DND-41 (cell line): ENCODE measurements at regions not wholly inside any gene's neighbourhood (a gene's known extent, or its start where the extent isn't known, plus 50 kb on each side); places are given as distances from the start of the nearest gene placed in this dataset.

ENCODE experiments used
- ATAC-seq: fragments of 200-7000 bp; cut with Tn5 transposase; 3 replicates; pipeline ENCODE4 v1.9.1; 2021; ENCODE audit warnings: low read depth; ENCODE audit not compliant: insufficient read depth
- DNase-seq: peaks from one replicate; pipeline ENCODE4 v3.0.0-alpha.2; 2020
- H2AFZ ChIP-seq: 2 replicates; pipeline ENCODE4 v1.6.0; 2012; ENCODE audit warnings: low read depth, low read length
- H3K27ac ChIP-seq: 2 replicates; pipeline ENCODE4 v1.5.1; 2012; ENCODE audit warnings: low read length, inconsistent platforms
- H3K27me3 ChIP-seq: fragments of 200-600 bp; sonication (generic); 2 replicates; pipeline ENCODE4 v1.6.0; 2012; ENCODE audit warnings: low read length, mild to moderate bottlenecking, inconsistent platforms; ENCODE audit not compliant: insufficient read depth, poor library complexity
- H3K36me3 ChIP-seq: 2 replicates; pipeline ENCODE4 v1.5.1; 2012; ENCODE audit warnings: low read length, inconsistent platforms; ENCODE audit not compliant: insufficient read depth
- H3K4me1 ChIP-seq: 2 replicates; pipeline ENCODE4 v1.5.1; 2012; ENCODE audit warnings: mild to moderate bottlenecking, low read length; ENCODE audit not compliant: insufficient read depth
- H3K4me2 ChIP-seq: 2 replicates; pipeline ENCODE4 v1.6.0; 2012; ENCODE audit warnings: mild to moderate bottlenecking, moderate library complexity, low read length, inconsistent platforms; ENCODE audit not compliant: insufficient read depth
- H3K4me3 ChIP-seq, 2 experiments: fragments of 200-600 bp in 1 of 2; shearing (Covaris generic) in 1 of 2; 2 replicates each; pipeline ENCODE4 v1.5.1; 2012 to 2016; ENCODE audit warnings: inconsistent platforms in 2 of 2, low read length in 2 of 2, mild to moderate bottlenecking in 2 of 2, low read depth in 1 of 2, moderate library complexity in 1 of 2
- H3K79me2 ChIP-seq: 2 replicates; pipeline ENCODE4 v1.6.0; 2012; ENCODE audit warnings: low read length, inconsistent platforms; ENCODE audit not compliant: insufficient read depth
- H3K9ac ChIP-seq: 2 replicates; pipeline ENCODE4 v1.6.0; 2012; ENCODE audit warnings: low read depth, mild to moderate bottlenecking, inconsistent platforms, low read length, moderate library complexity
- H3K9me3 ChIP-seq: 2 replicates; pipeline ENCODE4 v1.5.1; 2012; ENCODE audit warnings: low read length, moderate library complexity, mild to moderate bottlenecking, inconsistent platforms; ENCODE audit not compliant: insufficient read depth, severe bottlenecking
- H4K20me1 ChIP-seq: 2 replicates; pipeline ENCODE4 v1.6.0; 2012; ENCODE audit warnings: low read length; ENCODE audit not compliant: insufficient read depth
- EZH2 ChIP-seq: IDR thresholded peaks from 3 replicates; pipeline ENCODE4 v1.6.1; 2012; ENCODE audit warnings: borderline replicate concordance, low read depth, mild to moderate bottlenecking, moderate library complexity, low read length, inconsistent platforms; ENCODE audit not compliant: severe bottlenecking
- TF ChIP-seq, protein P1 (sequence below): IDR thresholded peaks from 2 replicates; pipeline ENCODE4 v1.5.1; 2012; ENCODE audit warnings: borderline replicate concordance, low read length, moderate library complexity, mild to moderate bottlenecking; ENCODE audit not compliant: poor library complexity, severe bottlenecking; ENCODE audit errors: extremely low read depth

DNA sequence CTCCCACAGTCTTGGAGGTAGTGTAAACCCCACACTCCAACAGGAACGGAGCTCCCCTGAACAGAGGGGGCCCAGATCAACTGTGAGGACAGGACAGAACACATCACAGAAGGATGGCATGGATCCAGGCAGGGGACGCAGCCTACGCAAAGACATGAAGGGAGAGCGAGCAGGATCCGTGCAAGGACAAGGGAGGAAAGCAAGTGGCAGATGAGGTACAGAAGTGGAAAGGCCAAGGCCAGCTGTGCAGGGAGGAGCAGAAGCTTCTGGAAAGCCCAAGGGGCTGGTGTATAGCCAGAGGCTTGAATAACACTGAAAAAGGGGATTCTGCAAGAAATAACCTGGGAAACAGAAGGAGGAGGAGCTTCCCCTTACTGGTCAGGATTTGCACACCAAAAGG lies 81.2 kb downstream of the SIPA1L2 start:
- Histone ChIP-seq H3K79me2 (no peaks in the 10 kb centered on the region), H3K4me1 (0 out of 2 replicates have a peak, but pooled peaks cover 4% of the 10 kb centered on the region), H3K36me3 (no peaks in the 10 kb centered on the region), H3K4me2 (no peak overlapping the region), H3K4me3 (no peak overlapping the region), H3K9ac (no peak overlapping the region), H3K27ac (no peak overlapping the region), H2AFZ (no peak overlapping the region), H3K27me3 (no peaks in the 10 kb centered on the region), H3K9me3 (no peaks in the 10 kb centered on the region), H4K20me1 (peaks cover 5% of the 10 kb centered on the region; the same call in 1 of the 2 replicates)
- DNase-seq, result no peak
- TF ChIP-seq EZH2, result no peak
- TF ChIP-seq, protein P1, sequence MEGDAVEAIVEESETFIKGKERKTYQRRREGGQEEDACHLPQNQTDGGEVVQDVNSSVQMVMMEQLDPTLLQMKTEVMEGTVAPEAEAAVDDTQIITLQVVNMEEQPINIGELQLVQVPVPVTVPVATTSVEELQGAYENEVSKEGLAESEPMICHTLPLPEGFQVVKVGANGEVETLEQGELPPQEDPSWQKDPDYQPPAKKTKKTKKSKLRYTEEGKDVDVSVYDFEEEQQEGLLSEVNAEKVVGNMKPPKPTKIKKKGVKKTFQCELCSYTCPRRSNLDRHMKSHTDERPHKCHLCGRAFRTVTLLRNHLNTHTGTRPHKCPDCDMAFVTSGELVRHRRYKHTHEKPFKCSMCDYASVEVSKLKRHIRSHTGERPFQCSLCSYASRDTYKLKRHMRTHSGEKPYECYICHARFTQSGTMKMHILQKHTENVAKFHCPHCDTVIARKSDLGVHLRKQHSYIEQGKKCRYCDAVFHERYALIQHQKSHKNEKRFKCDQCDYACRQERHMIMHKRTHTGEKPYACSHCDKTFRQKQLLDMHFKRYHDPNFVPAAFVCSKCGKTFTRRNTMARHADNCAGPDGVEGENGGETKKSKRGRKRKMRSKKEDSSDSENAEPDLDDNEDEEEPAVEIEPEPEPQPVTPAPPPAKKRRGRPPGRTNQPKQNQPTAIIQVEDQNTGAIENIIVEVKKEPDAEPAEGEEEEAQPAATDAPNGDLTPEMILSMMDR, result no peak
- ATAC-seq, result no peak

DNA sequence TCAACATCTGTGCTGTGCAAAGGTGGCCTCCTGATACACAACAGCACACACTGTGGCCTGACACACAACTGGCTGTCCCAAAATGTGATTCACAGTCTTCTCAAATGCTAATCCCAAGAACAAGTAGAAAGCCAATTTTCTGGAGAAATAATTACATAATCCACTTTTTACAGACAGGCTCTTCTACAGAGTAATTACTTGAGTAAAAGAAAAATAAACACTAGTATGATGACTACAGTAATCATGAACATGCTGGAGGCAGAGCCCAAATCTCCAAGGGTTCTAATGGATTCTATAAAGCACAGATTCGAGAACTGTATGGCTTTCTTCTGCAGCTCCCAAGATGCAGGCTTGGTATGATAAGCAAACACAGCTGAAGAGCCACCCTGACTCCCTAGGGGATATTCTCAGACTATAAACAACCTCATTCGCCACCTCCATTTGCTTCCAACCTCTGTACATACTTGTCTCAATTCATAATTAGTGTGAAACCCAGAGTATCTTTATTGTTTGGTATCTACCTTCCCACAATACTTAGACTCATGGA lies 81.9 kb downstream of the SIPA1L2 start:
- DNase-seq (no peak), ATAC-seq (no peak)
- no peaks in the 10 kb centered on the region for H3K79me2 ChIP-seq
- peaks cover 5% of the 10 kb centered on the region; the same call in 1 of the 2 replicates for H4K20me1 ChIP-seq
- no peak overlapping the region for H3K27ac ChIP-seq
- no peak overlapping the region for H3K4me3 ChIP-seq
- H3K9me3 ChIP-seq, result no peaks in the 10 kb centered on the region
- no peak for TF ChIP-seq EZH2
- TF ChIP-seq, protein P1, result no peak
- H3K4me2 ChIP-seq, result no peak overlapping the region
- no peaks in the 10 kb centered on the region for H3K36me3 ChIP-seq
- H3K4me1 ChIP-seq, result 0 out of 2 replicates have a peak, but pooled peaks cover 4% of the 10 kb centered on the region
- H2AFZ ChIP-seq, result no peak overlapping the region
- H3K27me3 ChIP-seq, result no peaks in the 10 kb centered on the region
- H3K9ac ChIP-seq, result no peak overlapping the region

DNA sequence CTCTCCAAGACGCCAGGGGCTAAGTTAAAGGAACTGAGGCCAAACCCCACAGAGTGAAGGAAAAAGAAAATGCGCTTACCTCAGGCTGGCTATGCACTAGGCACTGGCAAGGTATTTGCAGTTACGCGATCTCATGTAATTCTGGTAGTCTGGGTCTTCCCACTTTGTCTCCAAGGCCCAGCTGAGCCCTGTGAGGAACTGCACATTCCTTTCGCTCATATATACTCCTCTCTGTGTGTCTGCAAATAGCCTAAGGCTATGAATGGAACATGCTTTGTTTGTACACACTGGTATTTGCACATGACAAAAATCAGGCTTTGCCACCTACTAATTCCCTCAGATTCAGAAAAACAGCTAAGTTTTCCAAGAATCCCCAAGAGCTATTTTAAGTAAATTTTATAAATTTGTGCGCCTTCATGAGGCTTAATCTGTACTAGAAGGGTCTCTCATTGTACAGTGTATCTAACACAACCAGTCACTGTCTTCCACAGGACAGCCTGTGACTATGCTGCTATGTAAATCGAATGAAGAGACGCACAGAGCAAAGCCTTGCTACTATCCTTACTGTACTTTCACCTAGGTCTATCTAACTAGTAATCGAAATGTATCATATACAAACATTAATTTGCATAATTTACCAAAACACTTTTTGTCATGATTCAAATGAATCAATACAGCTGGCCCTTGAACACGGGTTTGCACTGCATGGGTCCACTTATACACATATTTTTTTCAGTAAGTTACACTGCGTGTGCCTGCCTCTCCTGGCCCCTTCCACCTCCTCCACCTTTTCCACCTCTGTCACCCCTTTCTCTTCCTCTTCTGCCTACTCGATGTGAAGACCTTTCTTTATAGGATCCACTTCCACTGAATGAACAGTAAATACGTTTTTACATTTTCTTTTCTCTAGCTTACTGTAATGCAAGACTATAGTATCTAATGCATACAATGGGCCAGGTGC lies 87.0 kb downstream of the SIPA1L2 start:
- Histone ChIP-seq H3K4me1 (no peaks in the 10 kb centered on the region), H4K20me1 (peaks cover 4% of the 10 kb centered on the region; the same call in 1 of the 2 replicates), H3K4me3 (no peak overlapping the region), H3K27me3 (no peaks in the 10 kb centered on the region), H3K36me3 (no peaks in the 10 kb centered on the region), H3K79me2 (no peaks in the 10 kb centered on the region), H3K9ac (no peak overlapping the region), H3K27ac (no peak overlapping the region), H3K4me2 (no peak overlapping the region), H2AFZ (no peak overlapping the region), H3K9me3 (no peaks in the 10 kb centered on the region)
- no peak for TF ChIP-seq EZH2
- TF ChIP-seq, protein P1, result no peak
- no peak for ATAC-seq
- no peak for DNase-seq
